ENCODE measurements at regions not wholly inside any gene's neighbourhood (a gene's known extent, or its start where the extent isn't known, plus 50 kb on each side); places are given as distances from the start of the nearest gene placed in this dataset.

GRCh38 chr20:39936401-39936800 is 752.6 kb downstream of the MAFB start:
- DNase-seq = no peak

DNA sequence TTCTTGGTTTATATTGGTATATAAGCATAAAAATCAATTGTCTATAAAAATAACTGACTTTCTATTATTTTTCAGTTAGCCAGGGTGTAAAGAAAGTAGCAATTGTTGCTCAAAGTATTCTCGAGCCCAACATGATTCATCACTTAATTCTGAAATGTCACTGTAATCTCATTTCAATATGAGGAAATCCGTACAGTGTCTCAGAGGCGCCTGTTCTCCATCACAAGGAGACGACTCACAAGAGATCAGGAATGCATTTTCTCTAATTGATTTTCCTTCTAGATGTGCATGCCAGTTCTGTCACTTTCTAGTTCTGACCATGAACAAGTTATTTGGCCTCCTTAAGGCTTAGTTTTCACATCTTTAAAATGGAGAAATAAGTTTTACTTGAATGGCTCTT is 753.1 kb downstream of the MAFB start:
- DNase-seq = no peak

GRCh38 chr20:39916236-39916765 is 772.7 kb downstream of the MAFB start:
- DNase-seq = no peak

GRCh38 chr20:39913274-39913673 is 775.8 kb downstream of the MAFB start:
- DNase-seq = no peak

GRCh38 chr20:39911497-39911896 is 777.5 kb downstream of the MAFB start:
- DNase-seq = no peak

DNA sequence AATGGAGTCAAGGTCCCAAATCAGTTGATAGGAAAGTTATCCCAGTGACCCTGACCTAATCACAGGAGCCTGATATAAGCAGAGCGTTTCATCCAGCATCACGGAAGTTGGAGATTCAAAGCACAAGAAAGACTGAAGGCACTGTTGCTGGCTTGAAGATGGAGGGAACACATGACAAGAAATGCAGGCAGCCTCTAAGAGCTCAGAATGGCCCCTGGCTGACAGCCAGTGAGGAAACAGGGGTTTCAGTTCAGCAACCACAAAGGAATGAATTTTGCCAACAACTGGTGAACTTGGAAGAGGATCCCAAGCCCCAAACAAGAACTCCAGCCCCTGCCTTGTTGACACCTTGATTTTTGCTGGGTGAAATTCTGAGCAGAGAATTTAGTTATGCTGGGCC is 778.5 kb downstream of the MAFB start:
- peak in 12 of 58 donors; percentile 0 to 24 (median 10) for DNase-seq

- peak in 16 of 58 donors; percentile 2 to 50 (median 12) for DNase-seq
Measured at GRCh38 chr20:39909447-39909846, 779.6 kb downstream of the MAFB start.

GRCh38 chr20:39904476-39905112 is 784.4 kb downstream of the MAFB start:
- peak in 13 of 58 donors; percentile 0 to 55 (median 16) for DNase-seq

GRCh38 chr20:39903806-39904465 is 785.1 kb downstream of the MAFB start:
- peak in 39 of 58 donors; percentile 6 to 77 (median 36) for DNase-seq

DNA sequence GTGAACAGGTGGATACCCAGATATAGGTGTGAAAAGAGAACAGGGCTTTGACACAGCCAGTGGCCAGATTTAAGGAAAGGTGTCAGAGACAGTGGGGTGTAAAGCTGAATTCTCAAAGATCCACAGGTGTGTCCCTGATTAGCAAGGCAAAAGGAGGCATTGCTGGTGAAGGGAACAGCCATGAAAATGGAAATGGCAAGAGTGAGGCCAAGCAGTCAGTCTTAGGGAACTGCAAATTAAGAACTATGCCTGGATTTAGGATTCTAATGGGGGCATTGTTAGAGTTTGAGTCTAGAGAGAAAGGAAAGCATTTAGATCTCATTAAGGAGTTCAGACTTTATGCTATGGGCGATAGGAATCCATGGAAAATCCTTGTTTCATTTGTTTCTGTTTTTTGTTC is 789.2 kb downstream of the MAFB start:
- no peak for DNase-seq

GRCh38 chr20:39898467-39898852 is 790.6 kb downstream of the MAFB start:
- DNase-seq = no peak

- DNase-seq = no peak
Measured at GRCh38 chr20:39897781-39898466, 791.1 kb downstream of the MAFB start.

- no peak for DNase-seq
Measured at GRCh38 chr20:39897058-39897457, 792.0 kb downstream of the MAFB start.

- no peak for DNase-seq
Measured at GRCh38 chr20:39894067-39894466, 795.0 kb downstream of the MAFB start.

GRCh38 chr20:39893003-39893685 is 795.9 kb downstream of the MAFB start:
- DNase-seq = no peak

DNA sequence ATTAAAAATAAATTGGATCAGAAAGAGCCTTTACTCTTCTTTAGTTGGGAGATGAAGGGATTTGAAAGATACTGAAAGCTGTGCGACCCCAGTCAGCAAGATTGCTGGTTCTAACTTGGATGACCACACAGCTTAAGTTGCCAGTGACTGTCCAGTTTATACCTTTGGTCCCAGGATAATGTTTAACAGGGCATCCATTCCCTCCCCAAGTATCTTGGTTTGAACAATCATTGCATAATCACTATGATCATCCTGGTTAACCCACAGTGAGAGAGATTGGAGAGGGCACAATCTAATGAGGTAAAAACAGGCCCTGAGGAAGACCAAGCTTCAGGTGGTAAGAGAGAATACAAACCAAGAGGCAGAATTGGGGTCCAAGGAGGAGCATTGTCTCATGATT is 798.3 kb downstream of the MAFB start:
- no peak for DNase-seq

- DNase-seq = no peak
Measured at GRCh38 chr20:39888310-39888709, 800.7 kb downstream of the MAFB start.

DNA sequence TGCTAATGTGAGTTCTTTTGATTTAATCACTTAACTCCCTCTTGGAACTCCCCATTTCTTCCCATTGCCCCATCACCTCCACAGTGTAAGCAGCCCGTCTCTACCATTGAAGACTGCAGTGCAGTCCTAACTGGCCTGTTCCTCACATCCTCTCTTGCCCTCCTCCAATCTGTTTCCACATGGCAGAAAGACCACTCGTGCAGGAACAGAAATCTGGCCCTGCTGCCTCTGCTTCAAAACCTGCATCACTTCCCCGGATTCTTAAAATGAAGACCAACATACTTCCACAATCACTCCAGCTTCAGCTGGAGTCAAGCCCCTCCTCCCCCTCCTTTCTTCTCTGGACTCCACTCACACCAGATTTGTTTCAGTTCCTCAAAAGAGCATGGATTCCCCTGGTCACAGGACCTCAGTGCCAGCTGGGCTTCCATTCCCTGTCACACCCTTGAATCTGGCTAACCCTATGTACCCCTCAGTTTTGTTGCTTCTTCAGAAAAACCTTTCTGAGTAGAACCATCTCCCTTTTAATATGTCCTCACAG is 802.3 kb downstream of the MAFB start:
- DNase-seq = peak in 12 of 58 donors; percentile 0 to 20 (median 4)

GRCh38 chr20:39885975-39886649 is 802.9 kb downstream of the MAFB start:
- peak in 11 of 58 donors; percentile 1 to 40 (median 6) for DNase-seq

DNA sequence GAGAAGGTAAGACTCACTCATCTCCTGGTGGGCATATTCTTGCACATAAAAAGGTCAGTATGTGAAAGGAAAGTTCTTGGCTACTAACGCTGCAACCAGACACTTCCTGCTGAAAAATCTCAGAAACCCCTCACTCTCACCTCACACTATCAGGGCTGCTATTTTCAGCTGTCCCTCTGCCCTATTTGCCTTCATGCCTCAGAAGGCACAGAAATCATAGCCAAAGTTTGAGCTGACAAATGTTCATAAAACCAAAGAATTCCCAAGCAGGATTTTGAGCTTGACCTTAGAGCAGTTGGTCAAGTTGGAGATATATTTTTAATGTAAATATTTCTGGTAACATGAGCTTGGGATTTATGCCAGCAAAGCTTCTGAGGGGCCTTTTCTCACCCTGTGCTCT is 806.2 kb downstream of the MAFB start:
- no peak for DNase-seq

GRCh38 chr20:39880890-39881289 is 808.1 kb downstream of the MAFB start:
- DNase-seq = no peak
